ENCODE measurements at regions not wholly inside any gene's neighbourhood (a gene's known extent, or its start where the extent isn't known, plus 50 kb on each side); places are given as distances from the start of the nearest gene placed in this dataset.

DNA sequence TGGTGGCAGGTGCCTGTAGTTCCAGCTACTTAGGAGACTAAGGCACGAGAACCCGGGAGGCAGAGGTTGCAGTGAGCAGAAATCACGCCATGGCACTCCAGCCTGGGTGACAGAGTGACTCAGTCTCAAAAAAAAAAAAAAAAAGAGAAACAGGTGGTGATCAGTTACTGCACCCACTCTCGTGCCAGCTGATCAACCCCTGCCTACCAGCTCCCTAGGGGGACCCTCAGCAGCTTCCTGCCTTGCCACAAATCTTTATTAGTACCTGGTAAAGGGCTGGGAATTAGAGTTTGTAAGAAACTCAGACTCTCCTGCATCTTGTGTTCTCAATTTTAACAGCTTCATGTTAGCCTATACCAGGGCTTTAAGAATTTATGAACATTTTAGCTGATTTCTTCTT lies 914.9 kb downstream of the EFNA5 start:
- no peak for FAIRE-seq
- DNase-seq (ENCODE audit: insufficient read length, low spot score), result no peak

DNA sequence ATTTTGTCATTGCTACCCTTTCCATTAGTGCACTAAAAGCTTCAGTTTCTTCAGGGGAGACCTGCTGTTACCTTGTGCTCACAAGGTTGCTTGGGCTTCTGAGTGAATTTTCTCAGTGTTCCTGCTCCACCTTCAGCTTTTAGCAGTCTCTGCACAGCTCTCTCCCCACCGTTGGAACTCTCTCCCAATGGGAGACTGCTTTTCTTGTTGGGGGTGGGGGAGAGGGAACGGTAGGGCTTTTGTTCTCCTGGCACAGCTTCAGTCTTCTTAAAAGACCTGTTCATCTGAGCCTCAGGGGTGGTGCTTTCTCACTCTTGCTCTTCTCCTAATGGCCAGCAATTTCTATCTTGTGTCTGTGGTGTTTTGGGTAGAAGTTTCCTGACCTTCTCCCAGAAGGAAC lies 915.7 kb downstream of the EFNA5 start:
- DNase-seq (ENCODE audit: insufficient read length, low spot score), result no peak
- no peak for FAIRE-seq

DNA sequence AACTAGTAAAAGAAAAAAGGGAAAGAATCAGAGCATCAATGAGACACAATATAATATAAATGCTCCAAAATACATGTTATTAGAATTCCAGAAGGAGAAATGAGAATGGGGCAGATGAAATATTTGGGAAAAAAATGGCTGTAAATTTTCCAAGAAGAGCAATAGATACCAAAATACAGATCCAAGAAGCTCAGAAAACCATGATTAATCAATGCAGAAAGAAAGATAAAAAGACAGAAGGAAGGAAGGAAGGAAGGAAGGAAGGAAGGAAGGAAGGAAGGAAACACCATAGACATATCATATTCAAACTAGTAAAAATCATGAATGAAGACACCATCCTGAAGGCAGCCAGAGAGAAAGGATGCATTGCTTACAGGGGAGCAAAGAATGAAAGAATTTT lies 920.9 kb downstream of the EFNA5 start:
- FAIRE-seq, result no peak
- no peak for DNase-seq (ENCODE audit: insufficient read length, low spot score)

DNA sequence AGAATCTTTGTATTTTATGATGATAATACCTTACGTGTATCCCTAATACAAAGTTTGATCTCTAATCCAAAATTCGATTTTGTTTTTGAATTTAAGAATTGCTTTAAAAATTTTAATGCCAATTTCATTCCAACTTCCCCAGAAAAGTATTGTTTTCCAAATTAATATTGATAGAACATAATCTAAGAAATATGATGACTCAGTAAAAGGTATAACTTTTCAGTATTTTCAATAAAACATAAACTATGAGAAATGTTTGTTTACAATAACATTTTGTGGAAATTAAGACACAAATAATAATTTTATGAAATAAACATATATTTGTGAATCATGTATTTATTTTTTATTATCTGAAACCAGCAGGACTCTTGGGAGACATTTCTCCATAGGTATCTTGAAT lies 931.6 kb downstream of the EFNA5 start:
- FAIRE-seq (no peak), DNase-seq (ENCODE audit: insufficient read length, low spot score) (no peak)

DNA sequence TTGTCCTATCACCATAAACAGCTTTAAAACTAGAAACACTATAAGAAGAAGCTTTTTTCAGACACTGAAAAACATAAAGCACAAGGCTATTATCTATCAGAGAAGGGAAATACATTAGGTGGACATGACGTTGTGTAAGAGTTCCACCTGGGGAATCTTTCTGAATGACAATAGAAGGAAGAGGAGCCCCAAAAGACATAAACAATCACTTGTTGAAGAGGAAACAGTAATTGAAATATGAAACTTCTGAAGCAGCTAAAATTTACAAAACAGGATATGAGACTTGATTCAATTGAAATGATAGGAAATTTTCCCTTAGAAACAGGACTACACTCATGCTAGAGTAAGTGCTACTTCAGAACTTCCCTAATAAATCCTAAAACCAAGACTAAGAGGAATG lies 933.6 kb downstream of the EFNA5 start:
- FAIRE-seq, result no peak
- DNase-seq (ENCODE audit: insufficient read length, low spot score), result no peak

DNA sequence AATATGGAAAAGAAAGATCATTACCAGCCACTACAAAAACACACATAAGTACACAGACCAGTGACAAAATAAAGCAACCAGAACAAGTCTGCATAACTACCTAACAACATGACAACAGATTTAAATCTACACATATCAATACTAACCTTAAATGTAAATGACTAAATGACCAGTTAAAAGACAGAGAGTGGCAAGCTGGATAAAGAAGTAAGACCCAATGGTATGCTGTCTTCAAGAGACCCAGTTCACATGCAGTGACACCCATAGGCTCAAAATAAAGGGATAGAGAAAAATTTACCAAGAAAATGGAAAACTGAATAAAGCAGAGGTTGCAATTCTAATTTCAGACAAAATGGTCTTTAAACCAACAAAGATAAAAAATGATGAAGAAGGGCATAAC lies 938.1 kb downstream of the EFNA5 start:
- DNase-seq (ENCODE audit: insufficient read length, low spot score) (no peak), FAIRE-seq (no peak)

DNA sequence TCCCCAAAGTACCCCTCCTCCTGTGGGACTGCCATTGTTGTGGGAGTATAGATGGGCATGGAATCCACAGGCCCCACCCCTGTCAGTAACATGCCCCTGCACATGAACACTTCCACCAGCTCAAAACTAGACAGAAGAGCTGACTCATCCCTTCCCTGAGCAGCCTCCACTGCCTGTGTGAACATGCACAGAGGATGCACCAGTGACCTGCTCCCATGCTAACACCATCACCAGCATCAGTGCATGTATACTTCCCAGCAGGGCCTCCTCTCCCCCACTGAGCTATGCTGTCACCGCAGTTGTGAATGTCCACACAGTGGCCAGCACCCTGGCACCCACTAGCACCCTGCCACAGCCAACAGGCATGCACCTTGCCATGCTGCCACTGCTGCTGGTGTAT lies 939.8 kb downstream of the EFNA5 start:
- DNase-seq (ENCODE audit: insufficient read length, low spot score), result no peak
- FAIRE-seq, result no peak

DNA sequence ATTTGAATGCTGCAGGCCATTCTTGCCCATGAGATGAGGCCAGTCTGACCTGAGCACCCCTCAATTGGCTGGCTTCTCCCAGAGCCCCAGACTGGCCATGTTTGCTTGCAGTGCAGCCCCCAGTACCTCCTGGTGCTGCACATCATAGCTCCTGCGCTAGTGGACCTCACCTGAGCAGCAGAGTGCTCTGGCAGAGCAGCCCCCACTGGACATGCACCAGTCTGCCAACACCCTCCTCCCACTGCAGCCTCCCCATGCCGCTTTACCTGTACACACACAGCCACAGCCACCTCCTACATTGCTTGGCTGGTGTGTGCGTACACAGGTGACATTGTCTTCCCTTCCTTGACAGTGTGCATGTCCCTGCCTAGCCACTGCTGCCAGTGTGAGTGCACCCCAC lies 940.2 kb downstream of the EFNA5 start:
- FAIRE-seq, result no peak

DNA sequence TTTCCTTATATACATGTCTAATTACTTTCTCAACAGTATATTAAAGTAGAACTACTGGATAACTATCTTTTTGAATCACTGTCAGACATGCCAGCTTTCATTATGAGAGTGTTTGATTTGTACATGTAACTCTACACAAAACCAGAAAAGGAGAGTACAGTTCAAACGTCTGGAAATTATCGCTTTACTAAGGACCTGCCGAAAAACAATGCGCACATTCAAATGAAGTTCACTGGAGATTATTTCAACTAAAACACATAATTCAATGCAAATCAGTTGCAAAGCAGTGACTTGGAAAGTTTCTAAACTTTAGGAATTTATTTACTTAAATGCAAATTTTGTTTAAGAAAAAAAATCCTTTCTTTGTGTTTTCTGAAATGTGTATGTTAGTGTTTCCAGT lies 942.5 kb downstream of the EFNA5 start:
- DNase-seq (ENCODE audit: insufficient read length, low spot score) (no peak), FAIRE-seq (no peak)

More for the DNA sequence above, 940.2 kb downstream of the EFNA5 start:
- DNase-seq (ENCODE audit: insufficient read length, low spot score), result no peak

DNA sequence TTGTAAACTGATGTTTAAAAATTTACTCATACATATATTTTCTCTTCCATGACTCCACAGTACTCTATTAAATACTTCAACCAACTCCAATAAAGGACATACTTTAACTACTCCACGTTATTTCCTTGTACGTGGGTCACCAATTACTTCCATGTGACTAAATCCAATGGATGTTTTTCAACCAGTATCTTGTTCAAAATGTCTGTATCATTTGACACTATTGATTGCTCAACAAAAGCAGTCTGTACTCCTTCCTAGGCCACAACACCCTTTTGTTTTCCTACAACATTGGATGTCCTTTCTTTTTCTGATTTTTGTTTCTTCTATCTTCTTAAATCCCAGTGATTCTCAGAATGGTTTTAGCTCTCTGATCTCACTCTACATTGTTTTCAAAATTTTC lies 943.7 kb downstream of the EFNA5 start:
- DNase-seq (ENCODE audit: insufficient read length, low spot score) (no peak), FAIRE-seq (no peak)

DNA sequence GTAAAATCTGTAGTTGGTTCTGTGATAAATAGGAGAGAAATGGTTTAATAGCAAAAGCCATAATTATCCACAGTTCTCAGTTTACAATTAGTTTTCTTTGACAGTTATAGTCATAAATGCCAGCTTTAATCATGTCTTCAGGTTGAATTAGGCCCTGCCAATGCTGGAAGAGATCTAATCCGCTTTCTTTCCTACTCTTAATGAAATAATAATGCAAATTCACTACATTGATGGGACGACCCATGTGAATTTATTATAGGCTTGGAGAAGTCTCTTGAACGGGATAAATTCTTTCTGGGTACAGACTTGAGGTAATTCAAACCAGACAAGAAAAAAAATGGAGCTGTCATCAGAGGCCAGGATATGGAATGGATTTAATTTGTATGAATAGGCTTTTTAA lies 950.4 kb downstream of the EFNA5 start:
- no peak for DNase-seq (ENCODE audit: insufficient read length, low spot score)
- no peak for FAIRE-seq

DNA sequence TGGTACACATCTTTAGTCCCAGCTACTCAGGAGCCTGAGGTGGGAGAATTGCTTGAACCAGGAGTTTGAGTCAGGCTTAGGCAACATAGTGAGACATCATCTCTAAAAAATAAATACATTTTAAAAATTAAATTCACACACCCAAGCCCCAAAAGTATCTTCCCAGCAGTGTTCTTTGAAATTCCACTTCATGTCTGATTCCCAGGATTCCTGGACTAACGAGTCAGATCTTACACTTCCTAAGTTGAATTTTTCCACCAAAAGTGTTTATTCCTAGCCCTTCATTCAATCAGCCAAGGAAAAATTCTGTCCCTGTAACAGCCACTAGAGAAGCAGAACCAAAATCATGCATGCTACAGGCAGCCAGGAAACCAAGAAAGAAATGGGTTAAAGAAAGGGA lies 970.9 kb downstream of the EFNA5 start:
- FAIRE-seq (no peak), DNase-seq (ENCODE audit: insufficient read length, low spot score) (no peak)

DNA sequence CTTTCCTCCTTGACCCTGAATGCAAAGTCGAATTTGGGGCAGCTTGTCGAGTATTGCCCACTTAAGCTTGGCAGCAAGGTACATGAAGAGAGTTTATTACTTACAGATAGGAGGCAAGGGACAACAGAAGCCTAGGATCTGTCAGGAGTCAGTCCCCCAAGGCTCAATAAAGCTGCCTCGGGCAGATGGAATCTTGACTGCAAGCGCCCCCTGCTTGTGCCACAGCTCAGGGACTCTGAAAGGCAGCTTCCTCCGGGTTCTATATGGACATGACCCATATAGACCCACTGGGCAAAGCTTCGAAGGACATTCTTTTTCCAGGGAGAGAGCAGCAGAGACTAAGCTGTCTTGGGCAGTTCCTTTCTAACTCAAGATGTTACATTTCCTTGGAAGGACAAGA lies 971.5 kb downstream of the EFNA5 start:
- no peak for DNase-seq (ENCODE audit: insufficient read length, low spot score)

DNA sequence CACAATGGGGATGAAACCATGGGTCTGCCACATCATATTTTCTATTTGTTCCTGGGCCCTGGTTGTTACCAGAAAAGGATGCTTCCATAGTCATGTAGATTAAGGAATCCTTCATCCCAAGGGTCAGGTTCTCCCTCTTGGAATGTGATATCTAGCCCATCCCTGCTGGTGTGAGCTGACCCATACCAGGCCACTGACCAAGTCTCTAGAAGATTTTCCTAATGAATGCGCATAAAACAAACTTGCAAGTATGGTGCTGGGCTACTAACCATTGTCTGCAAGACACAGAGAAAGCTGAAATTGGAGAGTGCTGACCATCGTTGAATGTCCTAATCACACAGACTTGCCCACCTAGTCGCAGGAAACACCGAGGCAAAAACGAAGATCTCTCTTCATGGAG lies 972.6 kb downstream of the EFNA5 start:
- FAIRE-seq (no peak), DNase-seq (ENCODE audit: insufficient read length, low spot score) (no peak)

More for the DNA sequence above, 971.5 kb downstream of the EFNA5 start:
- no peak for FAIRE-seq

DNA sequence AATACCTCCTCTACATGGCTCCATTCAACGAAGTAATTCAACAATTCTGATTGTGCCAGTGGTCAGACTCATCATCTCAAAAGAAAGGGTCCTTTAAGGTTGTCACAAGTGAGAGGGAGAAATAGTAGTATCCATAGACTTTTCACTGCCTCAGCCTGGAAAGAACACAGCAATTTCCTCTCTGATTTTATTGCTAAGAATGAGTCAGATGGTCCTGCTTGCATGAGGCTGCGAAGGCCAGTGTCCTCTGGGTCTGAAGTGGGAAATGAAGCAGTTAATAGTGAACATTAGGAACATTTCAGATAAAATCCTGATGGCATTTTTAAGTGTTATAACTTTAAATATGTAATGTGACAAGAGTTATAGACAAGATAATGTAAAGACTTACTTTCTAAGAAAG lies 979.0 kb downstream of the EFNA5 start:
- FAIRE-seq (no peak), DNase-seq (ENCODE audit: insufficient read length, low spot score) (no peak)

DNA sequence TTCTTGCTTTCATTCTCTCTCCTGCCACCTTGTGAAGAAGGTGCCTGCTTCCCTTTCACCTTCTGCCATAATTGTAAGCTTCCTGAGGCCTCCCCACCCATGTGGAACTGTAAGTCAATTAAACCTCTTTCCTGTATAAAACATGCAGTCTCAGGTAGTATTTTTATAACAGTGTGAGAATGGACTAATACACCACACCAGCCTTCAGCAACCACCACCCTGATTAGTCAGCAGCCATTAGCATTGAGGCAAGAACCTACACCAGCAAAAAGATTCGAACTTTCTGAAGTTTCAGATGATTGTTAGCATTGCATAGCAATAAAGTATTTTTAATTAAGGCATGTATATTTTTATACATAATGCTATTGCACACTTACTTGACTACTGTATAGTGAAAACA lies 980.2 kb downstream of the EFNA5 start:
- DNase-seq (ENCODE audit: insufficient read length, low spot score) (no peak), FAIRE-seq (no peak)

DNA sequence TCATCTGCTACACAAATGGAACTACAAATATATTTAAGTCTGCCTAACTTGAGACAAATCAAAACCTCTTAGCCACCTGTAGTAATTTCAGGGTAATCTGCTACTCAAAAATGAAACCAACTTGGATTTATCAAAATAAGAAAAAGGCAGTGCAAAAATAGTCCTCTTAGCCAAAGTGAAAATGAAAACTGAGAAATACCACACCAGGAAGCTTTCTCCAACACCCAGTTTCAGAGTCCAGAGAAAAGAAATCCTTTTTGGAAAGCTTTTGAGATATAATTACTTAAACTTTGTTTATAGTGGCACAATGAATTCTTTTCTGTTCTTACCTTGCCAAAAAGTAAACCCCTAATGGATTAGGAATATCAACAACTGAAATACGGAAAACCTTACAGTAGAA lies 990.4 kb downstream of the EFNA5 start:
- DNase-seq (ENCODE audit: insufficient read length, low spot score) (no peak), FAIRE-seq (no peak)

DNA sequence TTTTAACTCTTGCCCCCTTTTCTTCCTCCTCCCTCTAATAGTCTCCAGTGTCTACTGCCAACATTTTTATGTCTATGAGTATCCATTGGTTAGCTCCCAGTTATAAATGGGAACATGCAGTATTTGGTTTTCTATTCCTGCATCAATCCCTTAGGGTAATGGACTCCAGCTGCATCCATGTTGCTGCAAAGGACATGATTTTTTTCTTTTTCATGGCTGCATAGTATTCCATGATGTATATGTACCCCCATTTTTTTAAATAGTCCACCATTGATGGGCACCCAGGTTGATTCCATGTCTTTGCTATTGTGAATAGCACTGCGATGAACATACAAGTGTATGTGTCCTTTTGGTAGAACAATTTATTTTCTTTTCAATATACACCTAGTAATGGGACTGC lies 993.7 kb downstream of the EFNA5 start:
- DNase-seq (ENCODE audit: insufficient read length, low spot score), result no peak
- FAIRE-seq, result no peak

DNA sequence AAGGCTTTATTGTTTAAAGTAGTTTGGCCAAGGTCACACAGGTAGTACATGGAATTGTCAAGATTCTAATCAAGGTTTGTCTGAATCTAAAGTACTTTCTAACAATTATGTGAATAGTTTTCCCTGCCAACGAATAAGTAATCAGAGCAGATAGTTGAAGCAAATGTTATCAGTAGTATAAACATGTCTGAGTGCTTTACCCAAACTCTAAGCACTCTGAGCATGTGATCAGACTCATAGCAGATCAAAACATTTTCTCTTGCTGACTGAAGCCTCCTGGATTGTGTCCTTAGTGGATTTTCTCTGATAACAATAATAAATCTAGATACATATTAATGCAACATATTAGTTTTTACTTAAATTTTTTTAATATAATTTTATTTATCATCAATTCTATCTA lies 995.0 kb downstream of the EFNA5 start:
- FAIRE-seq, result no peak
- DNase-seq (ENCODE audit: insufficient read length, low spot score), result no peak

DNA sequence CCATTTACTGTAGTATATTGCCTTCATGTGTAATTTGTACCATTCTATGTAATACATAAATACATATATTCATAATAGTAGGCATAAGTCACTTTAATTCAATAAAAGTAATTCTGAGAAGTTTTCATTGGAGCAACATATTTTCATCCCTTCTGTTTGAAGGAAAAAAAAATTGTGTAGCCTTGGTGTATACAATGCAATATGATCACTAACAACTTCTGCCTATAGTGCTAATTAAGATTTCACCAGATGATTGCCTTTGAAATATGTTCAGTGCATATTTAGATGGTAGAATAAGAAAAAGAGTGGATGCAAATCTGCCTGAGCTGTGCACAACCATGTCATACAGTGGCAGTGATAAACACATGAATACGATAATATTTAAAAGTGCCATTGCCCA lies 996.8 kb downstream of the EFNA5 start:
- FAIRE-seq (no peak), DNase-seq (ENCODE audit: insufficient read length, low spot score) (no peak)

DNA sequence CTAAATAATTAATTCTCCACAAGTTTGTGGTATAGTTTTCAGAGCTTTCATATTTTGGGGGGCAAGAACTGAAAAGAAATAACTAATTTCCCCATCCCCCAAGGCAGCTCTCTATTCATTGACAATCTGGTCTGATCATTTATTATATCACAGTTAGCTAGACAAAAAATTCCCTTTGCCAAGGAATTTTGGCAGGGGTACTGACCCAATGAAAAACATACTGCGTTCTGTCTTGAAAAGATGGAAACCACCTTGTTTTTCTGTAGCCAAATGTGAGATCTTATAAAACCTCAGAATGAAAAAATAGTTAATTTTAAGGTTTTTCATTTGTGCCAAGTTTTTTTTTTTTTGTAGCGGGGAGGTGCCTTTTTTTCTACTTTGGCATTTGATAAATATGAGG lies 1008.9 kb downstream of the EFNA5 start:
- DNase-seq (ENCODE audit: insufficient read length, low spot score) (no peak), FAIRE-seq (no peak)

DNA sequence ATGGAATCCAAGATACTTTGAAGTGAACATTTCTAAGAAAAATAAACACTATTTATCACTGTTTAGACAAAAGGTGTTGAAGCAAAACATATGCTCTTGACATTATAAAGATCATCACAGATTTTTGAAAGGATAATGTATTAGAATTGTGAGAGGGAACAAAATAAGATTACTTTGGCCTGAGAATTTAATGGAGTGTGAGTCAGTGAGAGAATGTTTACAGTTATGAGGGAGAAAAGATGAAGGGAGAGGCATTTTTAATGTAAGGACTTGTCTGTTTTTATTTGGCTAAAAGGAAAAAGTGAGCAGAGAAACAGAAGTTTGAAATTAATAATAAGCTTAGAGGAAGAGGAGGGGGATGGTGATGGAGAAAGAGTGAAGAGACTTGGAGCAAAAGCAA lies 1010.1 kb downstream of the EFNA5 start:
- no peak for FAIRE-seq
- no peak for DNase-seq (ENCODE audit: insufficient read length, low spot score)

DNA sequence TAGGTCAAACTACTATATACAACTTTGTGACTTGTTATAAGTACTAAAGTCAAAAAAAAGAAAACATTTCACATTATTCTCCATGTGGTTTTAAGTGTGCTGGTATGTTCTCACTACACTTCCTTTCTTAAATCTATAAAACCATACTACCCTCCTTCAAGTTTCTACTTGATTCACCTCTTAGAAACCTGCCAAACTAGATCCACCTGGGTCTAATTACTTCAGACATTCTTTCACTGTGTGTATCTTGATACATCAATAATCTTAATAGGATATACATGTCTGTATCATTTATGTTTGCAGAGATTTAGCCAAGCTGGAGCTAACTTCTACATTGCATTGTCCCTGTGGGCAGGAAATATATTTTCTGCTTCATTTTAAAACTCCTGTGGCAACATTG lies 1012.6 kb downstream of the EFNA5 start:
- FAIRE-seq (no peak), DNase-seq (ENCODE audit: insufficient read length, low spot score) (no peak)

DNA sequence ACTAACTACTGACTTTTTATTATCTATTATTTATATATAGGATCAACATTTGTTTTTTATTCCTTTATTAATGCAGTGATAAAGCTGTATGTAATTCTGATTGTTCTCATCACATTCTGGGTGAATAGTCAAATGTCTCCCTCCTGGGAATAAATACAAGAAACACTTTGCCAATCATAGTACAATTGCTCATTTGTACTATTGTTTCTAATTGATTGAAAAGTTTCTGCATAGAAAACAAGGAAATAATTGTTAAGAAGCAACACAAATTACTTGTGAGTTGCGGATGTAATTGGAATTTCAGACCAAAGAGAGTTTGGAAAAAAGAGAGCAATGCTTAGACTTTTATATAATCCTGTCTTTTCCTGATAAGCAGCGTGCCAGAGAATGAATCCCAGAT lies 1013.9 kb downstream of the EFNA5 start:
- FAIRE-seq, result no peak
- DNase-seq (ENCODE audit: insufficient read length, low spot score), result no peak
